HepG2 (cell line): ENCODE measurements at regions not wholly inside any gene's neighbourhood (a gene's known extent, or its start where the extent isn't known, plus 50 kb on each side); places are given as distances from the start of the nearest gene placed in this dataset.

ENCODE experiments used
- AHDC1 ChIP-seq: sonication (generic); formaldehyde crosslinking; IDR thresholded peaks from 2 replicates; pipeline ENCODE4 v1.5.1; 2020; ENCODE audit warnings: mild to moderate bottlenecking, missing genetic modification reagents, borderline replicate concordance
- ATF7-NPFF ChIP-seq: sonication (generic); formaldehyde crosslinking; IDR thresholded peaks from 2 replicates; pipeline ENCODE4 v1.8.1; 2023; ENCODE audit warnings: mild to moderate bottlenecking, low read depth, missing genetic modification reagents, moderate library complexity
- GPBP1L1 ChIP-seq: sonication (generic); formaldehyde crosslinking; IDR thresholded peaks from 2 replicates; pipeline ENCODE4 v1.5.0; 2020; ENCODE audit warnings: mild to moderate bottlenecking, missing genetic modification reagents
- IRF2 ChIP-seq: IDR thresholded peaks from 2 replicates; pipeline ENCODE4 v1.6.1; 2018; ENCODE audit warnings: missing genetic modification reagents, missing compliant biosample characterization
- MAX ChIP-seq: IDR thresholded peaks from 2 replicates; pipeline ENCODE4 v1.6.1; 2012; ENCODE audit warnings: inconsistent platforms
- NFATC3 ChIP-seq: sonication (generic); formaldehyde crosslinking; IDR thresholded peaks from 2 replicates; pipeline ENCODE4 v1.5.1; 2020; ENCODE audit warnings: mild to moderate bottlenecking, missing genetic modification reagents
- NFKBIZ ChIP-seq: IDR thresholded peaks from 2 replicates; pipeline ENCODE4 v1.6.1; 2018; ENCODE audit warnings: missing genetic modification reagents, missing compliant biosample characterization
- NPAS2 ChIP-seq: sonication (generic); formaldehyde crosslinking; IDR thresholded peaks from 2 replicates; pipeline ENCODE4 v1.8.0; 2022; ENCODE audit warnings: mild to moderate bottlenecking, missing genetic modification reagents, borderline replicate concordance
- PBX3 ChIP-seq: sonication (generic); formaldehyde crosslinking; IDR thresholded peaks from 2 replicates; pipeline ENCODE4 v1.8.1; 2023; ENCODE audit warnings: missing genetic modification reagents, inconsistent platforms, borderline replicate concordance
- RERE ChIP-seq: IDR thresholded peaks from 2 replicates; pipeline ENCODE4 v1.6.1; 2016; ENCODE audit warnings: low read depth, missing genetic modification reagents, missing compliant biosample characterization
- SMYD3 ChIP-seq: sonication (generic); formaldehyde crosslinking; IDR thresholded peaks from 2 replicates; pipeline ENCODE4 v1.8.1; 2023; ENCODE audit warnings: mild to moderate bottlenecking, missing genetic modification reagents
- TFDP2 ChIP-seq: sonication (generic); formaldehyde crosslinking; IDR thresholded peaks from 2 replicates; pipeline ENCODE4 v1.4.0; 2020; ENCODE audit warnings: missing genetic modification reagents
- ZBTB38 ChIP-seq: sonication (generic); formaldehyde crosslinking; IDR thresholded peaks from 2 replicates; pipeline ENCODE4 v1.5.1; 2020; ENCODE audit warnings: mild to moderate bottlenecking, missing genetic modification reagents
- ZNF501 ChIP-seq: sonication (generic); formaldehyde crosslinking; IDR thresholded peaks from 2 replicates; pipeline ENCODE4 v1.5.1; 2020; ENCODE audit warnings: mild to moderate bottlenecking, moderate library complexity, missing genetic modification reagents
- ZNF672 ChIP-seq: sonication (generic); formaldehyde crosslinking; IDR thresholded peaks from 2 replicates; pipeline ENCODE4 v1.8.1; 2022; ENCODE audit warnings: missing genetic modification reagents

DNA sequence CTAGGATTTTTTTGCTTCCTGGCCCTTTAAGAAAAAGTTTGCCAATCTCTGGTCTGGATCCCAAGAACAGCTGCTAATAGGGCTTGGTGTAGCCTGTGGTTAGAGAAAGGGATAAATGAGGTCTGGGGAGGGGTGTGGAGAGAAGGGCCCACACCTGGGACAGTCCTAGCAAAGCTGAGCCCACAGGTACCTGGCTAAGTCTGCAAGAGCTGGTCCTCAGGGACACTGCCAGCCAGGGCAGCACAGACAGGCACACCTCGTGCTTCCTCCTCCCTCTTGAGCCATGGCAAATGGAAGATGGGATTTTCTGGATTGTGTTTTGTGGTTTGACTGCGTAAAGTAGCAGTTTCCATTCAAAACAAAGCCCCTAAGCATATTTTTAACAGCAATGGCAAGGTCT is 217.5 kb downstream of the SOX9 start (continued):
- TF ChIP-seq NPAS2 (no peak), MAX (0 out of 2 replicates have a peak, but pooled peaks have one; percentile 19), IRF2 (CRISPR knock-in tag) (no peak), ATF7-NPFF (CRISPR knock-in tag) (no peak), PBX3 (CRISPR knock-in tag) (no peak), GPBP1L1 (CRISPR knock-in tag) (no peak), NFKBIZ (0 out of 2 replicates have a peak, but pooled peaks have one; percentile 5), SMYD3 (CRISPR knock-in tag) (no peak), TFDP2 (CRISPR knock-in tag) (no peak), ZNF672 (CRISPR knock-in tag) (no peak), AHDC1 (CRISPR knock-in tag) (no peak), ZBTB38 (CRISPR knock-in tag) (no peak), ZNF501 (CRISPR knock-in tag) (peak; percentile 8; the same call in 1 of the 2 replicates), RERE (no peak), NFATC3 (CRISPR knock-in tag) (peak; percentile 62; the same call in 1 of the 2 replicates)
